A549 (cell line): ENCODE measurements at regions not wholly inside any gene's neighbourhood (a gene's known extent, or its start where the extent isn't known, plus 50 kb on each side); places are given as distances from the start of the nearest gene placed in this dataset.

Experiments used
- ATAC-seq, 2 experiments: fragments of 200-7000 bp in 1 of 2; fragments of >200 bp in 1 of 2; cut with Nextera tagmentation in 1 of 2; cut with Tn5 transposase in 1 of 2; 3 replicates each; pipeline versions ENCODE4 v1.8.0 to v1.9.1; 2018 to 2020; ENCODE audit warnings: mild to moderate bottlenecking in 1 of 2, moderate library complexity in 1 of 2
- CTCF ChIA-PET: fragments of 300-600 bp; sonication (Branson Sonifier 250); formaldehyde crosslinking; extraction: SDS; loops from one replicate; lab custom pipeline; 2021; ENCODE audit warnings: antibody characterized with exemption, inconsistent platforms; lab: Yijun Ruan, JAX
- POLR2A ChIA-PET: fragments of 350-600 bp; formaldehyde crosslinking; extraction: SDS; loops from one replicate; lab custom pipeline; 2021; ENCODE audit warnings: antibody characterized with exemption, inconsistent platforms; lab: Yijun Ruan, JAX
- DNase-seq, 2 experiments: peaks; one replicate each; pipeline versions ENCODE4 v3.0.0 to v3.0.0-alpha.2; 2011 to 2016; ENCODE audit warnings: low read depth in 1 of 2, low spot score in 1 of 2
- FAIRE-seq: peaks from 2 replicates; lab custom pipeline; 2011; peaks lifted over from hg19 to GRCh38; lab: Jason Lieb, UNC
- H3K27ac ChIP-seq, 2 experiments: fragments of >200 bp; sonication (Bioruptor Twin); formaldehyde crosslinking; 3 replicates each; pipeline ENCODE4 v1.5.1; 2016 to 2017
- H3K4me1 ChIP-seq: fragments of >200 bp; sonication (Bioruptor Twin); formaldehyde crosslinking; 3 replicates; pipeline ENCODE4 v1.6.1; 2016
- H3K4me2 ChIP-seq: fragments of >200 bp; sonication (Bioruptor Twin); formaldehyde crosslinking; 3 replicates; pipeline ENCODE4 v1.6.1; 2016
- H3K4me3 ChIP-seq: fragments of >200 bp; sonication (Bioruptor Twin); formaldehyde crosslinking; 3 replicates; pipeline ENCODE4 v1.5.1; 2016
- H3K9me3 ChIP-seq: fragments of >200 bp; sonication (Bioruptor Twin); formaldehyde crosslinking; 3 replicates; pipeline ENCODE4 v1.6.1; 2016
- BCL3 ChIP-seq: fragments of >200 bp; sonication (Bioruptor Twin); formaldehyde crosslinking; IDR thresholded peaks from 3 replicates; pipeline ENCODE4 v1.6.1; 2016
- BHLHE40 ChIP-seq: IDR thresholded peaks from 2 replicates; pipeline ENCODE4 v1.6.1; 2012; ENCODE audit warnings: low read depth, low read length, inconsistent platforms
- CEBPB ChIP-seq, 2 experiments: fragments of >200 bp in 1 of 2; sonication (Bioruptor Twin) in 1 of 2; formaldehyde crosslinking in 1 of 2; IDR thresholded peaks; 2 replicates each; pipeline ENCODE4 v1.6.1; 2012 to 2016
- CHD4 ChIP-seq: fragments of 200-600 bp; sonication (generic); IDR thresholded peaks from 2 replicates; pipeline ENCODE4 v1.6.1; 2016; ENCODE audit warnings: antibody characterized with exemption, mild to moderate bottlenecking, borderline replicate concordance
- EP300 ChIP-seq, 2 experiments: fragments of >200 bp; sonication (Bioruptor Twin); formaldehyde crosslinking; IDR thresholded peaks; 2 replicates in 1 of 2; 3 replicates in 1 of 2; pipeline ENCODE4 v1.6.1; 2016 to 2017
- FOSB ChIP-seq: fragments of 250-450 bp; sonication (Bioruptor Pico); IDR thresholded peaks from 2 replicates; pipeline ENCODE4 v1.5.0; 2020; ENCODE audit warnings: mild to moderate bottlenecking, moderate library complexity
- FOXS1 ChIP-seq: fragments of 250-450 bp; sonication (Bioruptor Pico); IDR thresholded peaks from 2 replicates; pipeline ENCODE4 v1.5.0; 2020; ENCODE audit warnings: mild to moderate bottlenecking, moderate library complexity
- HDAC2 ChIP-seq: fragments of 200-600 bp; sonication (generic); IDR thresholded peaks from 2 replicates; pipeline ENCODE4 v1.6.1; 2016
- HES2 ChIP-seq: fragments of >200 bp; sonication (Bioruptor Twin); formaldehyde crosslinking; IDR thresholded peaks from 2 replicates; pipeline ENCODE4 v1.6.1; 2016
- HEYL ChIP-seq: fragments of 250-450 bp; sonication (Bioruptor Pico); IDR thresholded peaks from 2 replicates; pipeline ENCODE4 v1.8.0; 2021; ENCODE audit warnings: mild to moderate bottlenecking, moderate library complexity
- HMGXB4 ChIP-seq: fragments of 250-450 bp; sonication (Bioruptor Pico); IDR thresholded peaks from 2 replicates; pipeline ENCODE4 v1.5.0; 2021; ENCODE audit warnings: mild to moderate bottlenecking, moderate library complexity, borderline replicate concordance
- HOXA7 ChIP-seq: fragments of 250-450 bp; sonication (Bioruptor Pico); IDR thresholded peaks from 2 replicates; pipeline ENCODE4 v1.5.0; 2020; ENCODE audit warnings: mild to moderate bottlenecking, moderate library complexity
- HOXB13 ChIP-seq: fragments of 250-450 bp; sonication (Bioruptor Pico); IDR thresholded peaks from 2 replicates; pipeline ENCODE4 v1.5.0; 2020; ENCODE audit warnings: low read depth, mild to moderate bottlenecking, moderate library complexity
- KDM1A ChIP-seq: fragments of 200-600 bp; sonication (generic); IDR thresholded peaks from 2 replicates; pipeline ENCODE4 v1.6.1; 2016; ENCODE audit warnings: low read depth, mild to moderate bottlenecking
- MAFK ChIP-seq: fragments of 450-650 bp; IDR thresholded peaks from 2 replicates; pipeline ENCODE4 v1.6.1; 2014; ENCODE audit not compliant: partially characterized antibody
- MAZ ChIP-seq: fragments of 150-350 bp; IDR thresholded peaks from 2 replicates; pipeline ENCODE4 v1.6.1; 2014; ENCODE audit warnings: antibody characterized with exemption, low read depth, low read length, borderline replicate concordance
- NFE2L2 ChIP-seq: fragments of 150-350 bp; conservative IDR thresholded peaks from 2 replicates; pipeline ENCODE4 v1.6.1; 2014; ENCODE audit warnings: low read length
- PHF8 ChIP-seq: fragments of 200-600 bp; sonication (generic); IDR thresholded peaks from 2 replicates; pipeline ENCODE4 v1.6.1; 2016; ENCODE audit warnings: low read depth, mild to moderate bottlenecking, antibody characterized with exemption, moderate library complexity, borderline replicate concordance
- POLR2A ChIP-seq: IDR thresholded peaks from 2 replicates; pipeline ENCODE4 v1.6.1; 2012; ENCODE audit warnings: mild to moderate bottlenecking, low read length
- POLR2AphosphoS2 ChIP-seq: conservative IDR thresholded peaks from 2 replicates; pipeline ENCODE4 v1.6.1; 2012; ENCODE audit warnings: low read length, improper control_type of control experiment, inconsistent platforms
- RAD21 ChIP-seq, 2 experiments: fragments of >200 bp in 1 of 2; sonication (Bioruptor Twin) in 1 of 2; formaldehyde crosslinking in 1 of 2; IDR thresholded peaks in 1 of 2; conservative IDR thresholded peaks in 1 of 2; 2 replicates in 1 of 2; 3 replicates in 1 of 2; pipeline ENCODE4 v1.6.1; 2012 to 2018; ENCODE audit warnings: inconsistent platforms in 1 of 2
- RCOR1 ChIP-seq: fragments of 150-350 bp; IDR thresholded peaks from 2 replicates; pipeline ENCODE4 v1.6.1; 2014; ENCODE audit warnings: antibody characterized with exemption, low read length, low read depth
- REST ChIP-seq: fragments of 200-600 bp; sonication (generic); IDR thresholded peaks from 2 replicates; pipeline ENCODE4 v1.6.1; 2016; ENCODE audit warnings: antibody characterized with exemption, mild to moderate bottlenecking, moderate library complexity
- RNF2 ChIP-seq: fragments of 200-600 bp; sonication (generic); IDR thresholded peaks from 2 replicates; pipeline ENCODE4 v1.6.1; 2016; ENCODE audit warnings: low read depth, mild to moderate bottlenecking, antibody characterized with exemption, moderate library complexity, borderline replicate concordance
- TP53 ChIP-seq: fragments of 250-450 bp; sonication (Bioruptor Pico); IDR thresholded peaks from 2 replicates; pipeline ENCODE4 v1.5.0; 2021; ENCODE audit warnings: mild to moderate bottlenecking, moderate library complexity
- ZFP36 ChIP-seq: fragments of 450-650 bp; IDR thresholded peaks from 2 replicates; pipeline ENCODE4 v1.6.1; 2014; ENCODE audit warnings: borderline replicate concordance; ENCODE audit not compliant: partially characterized antibody
- ZSCAN20 ChIP-seq: fragments of 250-450 bp; sonication (Bioruptor Pico); IDR thresholded peaks from 2 replicates; pipeline ENCODE4 v1.8.0; 2022; ENCODE audit warnings: mild to moderate bottlenecking, moderate library complexity
- WGBS: methylation state at CpG from one replicate; pipeline ENCODE4 v1.1.6; 2017; ENCODE audit errors: missing lambda C conversion rate; 5-methylcytosine and 5-hydroxymethylcytosine counted together

GRCh38 chr12:45612044-45612794 lies 117.3 kb upstream of the ARID2 start (continued):
- TF ChIP-seq CEBPB (IDR thresholded peaks at IDR 0.05) = no peak

GRCh38 chr12:45613296-45613695 lies 116.2 kb upstream of the ARID2 start:
- POLR2A ChIA-PET = no interaction called here
- ATAC-seq (no peak), DNase-seq (no peak), FAIRE-seq (no peak)
- WGBS = 38% methylated on average over 3 of the region's 3 CpGs
- H3K4me2 ChIP-seq = no peak overlapping the region
- no peaks in the 10 kb centered on the region for H3K9me3 ChIP-seq
- no peak for TF ChIP-seq ZSCAN20 (CRISPR knock-in tag)
- TF ChIP-seq CHD4 = no peak
- TF ChIP-seq KDM1A = no peak
- TF ChIP-seq ZFP36 = no peak
- no peak for TF ChIP-seq BHLHE40
- TF ChIP-seq PHF8 = no peak
- TF ChIP-seq REST = no peak
- TF ChIP-seq FOSB (CRISPR knock-in tag) = no peak
- TF ChIP-seq TP53 (CRISPR knock-in tag) = no peak
- no peak for TF ChIP-seq RNF2
- no peak for TF ChIP-seq BCL3
- no peak for TF ChIP-seq HMGXB4 (CRISPR knock-in tag)
- TF ChIP-seq HOXA7 = no peak
- no peak for TF ChIP-seq RCOR1
- TF ChIP-seq POLR2A = no peak
- TF ChIP-seq FOXS1 (CRISPR knock-in tag) = no peak
- CTCF ChIA-PET = no interaction called here
- no peak overlapping the region for H3K4me3 ChIP-seq
- no peak overlapping the region for H3K27ac ChIP-seq
- H3K4me1 ChIP-seq = peaks cover 7% of the 10 kb centered on the region; the same call in 2 of the 3 replicates

- ATAC-seq (no peak), DNase-seq (no peak), FAIRE-seq (no peak)
- Histone ChIP-seq H3K27ac (no peak overlapping the region), H3K4me3 (no peak overlapping the region), H3K9me3 (no peaks in the 10 kb centered on the region), H3K4me2 (no peak overlapping the region), H3K4me1 (peaks cover 7% of the 10 kb centered on the region; the same call in 2 of the 3 replicates)
- POLR2A ChIA-PET = no interaction called here
- CTCF ChIA-PET = interaction anchor here (0.9 kb wide), 1 partner anchor 9 kb away, joined by 3 read pairs; no protein-coding TSS in a partner anchor
- 77% methylated on average over 2 of the region's 2 CpGs for whole genome bisulfite sequencing
- no peak for TF ChIP-seq NFE2L2
- TF ChIP-seq RAD21 (conservative IDR thresholded peaks at IDR 0.05 in 1 of 2, IDR thresholded peaks at IDR 0.05 in 1 of 2) = no peak
- TF ChIP-seq FOSB (CRISPR knock-in tag) = no peak
- no peak for TF ChIP-seq POLR2AphosphoS2
- no peak for TF ChIP-seq MAZ
- no peak for TF ChIP-seq MAFK
- no peak for TF ChIP-seq HDAC2
- no peak for TF ChIP-seq BHLHE40
- no peak for TF ChIP-seq CHD4
- TF ChIP-seq HES2 = no peak
- TF ChIP-seq CEBPB (IDR thresholded peaks at IDR 0.05) = no peak
- no peak for TF ChIP-seq HOXB13 (CRISPR knock-in tag)
- no peak for TF ChIP-seq HEYL
- TF ChIP-seq EP300 (IDR thresholded peaks at IDR 0.05) = no peak
These were observed 115.7 kb upstream of the ARID2 start for GRCh38 chr12:45613855-45614254.
